HCT116 (cell line): ENCODE measurements at regions not wholly inside any gene's neighbourhood (a gene's known extent, or its start where the extent isn't known, plus 50 kb on each side); places are given as distances from the start of the nearest gene placed in this dataset.

Source experiments
- ATAC-seq: fragments of 200-7000 bp; cut with Tn5 transposase; 2 replicates; pipeline ENCODE4 v1.9.1; 2020; ENCODE audit warnings: mild to moderate bottlenecking, moderate library complexity
- BruUV-seq: library from RNA; stranded (reverse); fragments of 400-500 nt; replicated peaks from 2 replicates; lab custom pipeline; 2021; lab: Mats Ljungman, UMichigan
- CTCF ChIA-PET: fragments of 300-600 bp; sonication (Branson Sonifier 250); formaldehyde crosslinking; loops from one replicate; lab custom pipeline; 2021; ENCODE audit warnings: antibody characterized with exemption; lab: Charles Lee
- POLR2A ChIA-PET: fragments of 300-600, 350-600 bp; sonication (Branson Sonifier 250); formaldehyde crosslinking; loops from one replicate; lab custom pipeline; 2021; ENCODE audit warnings: antibody characterized with exemption; lab: Charles Lee
- RAD21 ChIA-PET, 2 experiments: fragments of 300-600 bp; sonication (Branson Sonifier 250); formaldehyde crosslinking; loops; one replicate each; lab custom pipeline; 2023; ENCODE audit warnings: low total read pairs in 2 of 2; ENCODE audit not compliant: uncharacterized antibody in 2 of 2, unreplicated experiment in 2 of 2, low non-redundant PET in 1 of 2; lab: Charles Lee
- DNase-seq: peaks from one replicate; pipeline ENCODE4 v3.0.0-alpha.2; 2010; ENCODE audit warnings: low read depth, low spot score
- H2AFZ ChIP-seq: fragments of 200-600 bp; shearing (Covaris generic), sonication (generic); 2 replicates; pipeline ENCODE4 v1.6.1; 2017; ENCODE audit warnings: low read depth, mixed run types, mixed read lengths, antibody characterized with exemption, low read length; ENCODE audit not compliant: poor library complexity, severe bottlenecking
- H3K27ac ChIP-seq: 2 replicates; pipeline ENCODE4 v1.5.1; 2012; ENCODE audit warnings: low read depth, low read length
- H3K27me3 ChIP-seq: fragments of 200-600 bp; sonication (generic); 2 replicates; pipeline ENCODE4 v1.6.1; 2016; ENCODE audit warnings: mixed run types, low read length, mixed read lengths; ENCODE audit not compliant: insufficient read depth
- H3K36me3 ChIP-seq, 2 experiments: fragments of 200-500 bp in 1 of 2; fragments of 200-600 bp in 1 of 2; sonication (Bioruptor generic) in 1 of 2; sonication (generic) in 1 of 2; 2 replicates each; pipeline versions ENCODE4 v1.5.1 to v1.6.1; 2014 to 2016; ENCODE audit warnings: low read length in 2 of 2, inconsistent platforms in 1 of 2, mixed read lengths in 1 of 2, mixed run types in 1 of 2; ENCODE audit not compliant: insufficient read depth in 2 of 2, control insufficient read depth in 1 of 2
- H3K4me1 ChIP-seq, 2 experiments: fragments of 200-600 bp in 1 of 2; sonication (generic) in 1 of 2; 2 replicates each; pipeline versions ENCODE4 v1.5.1 to v1.6.1; 2012 to 2017; ENCODE audit warnings: low read length in 2 of 2, inconsistent platforms in 1 of 2, mild to moderate bottlenecking in 1 of 2, mixed read lengths in 1 of 2, mixed run types in 1 of 2, moderate library complexity in 1 of 2; ENCODE audit not compliant: insufficient read depth in 2 of 2, control insufficient read depth in 1 of 2
- H3K4me2 ChIP-seq: fragments of 200-600 bp; sonication (generic); 2 replicates; pipeline ENCODE4 v1.6.1; 2017; ENCODE audit warnings: mixed run types, low read length, mixed read lengths
- H3K4me3 ChIP-seq, 2 experiments: fragments of 200-600 bp in 1 of 2; sonication (generic) in 1 of 2; replicated peaks in 1 of 2; 2 replicates each; pipeline ENCODE4 v1.5.1; 2011 to 2016; ENCODE audit warnings: low read length in 2 of 2, control low read depth in 1 of 2, low read depth in 1 of 2, mild to moderate bottlenecking in 1 of 2, mixed read lengths in 1 of 2, mixed run types in 1 of 2
- H3K79me2 ChIP-seq: fragments of 200-600 bp; sonication (generic); 2 replicates; pipeline ENCODE4 v1.6.1; 2017; ENCODE audit warnings: mild to moderate bottlenecking, mixed run types, low read length, moderate library complexity, mixed read lengths; ENCODE audit not compliant: insufficient read depth
- H3K9ac ChIP-seq: fragments of 200-600 bp; sonication (generic); 2 replicates; pipeline ENCODE4 v1.6.1; 2016; ENCODE audit warnings: low read length, mixed read lengths
- H3K9me2 ChIP-seq: fragments of 200-600 bp; sonication (generic), shearing (Covaris generic); 2 replicates; pipeline ENCODE4 v1.6.1; 2017; ENCODE audit warnings: mixed run types, mild to moderate bottlenecking, moderate library complexity; ENCODE audit not compliant: insufficient read depth
- H3K9me3 ChIP-seq, 2 experiments: fragments of 200-500 bp in 1 of 2; fragments of 200-600 bp in 1 of 2; sonication (Bioruptor generic) in 1 of 2; sonication (generic) in 1 of 2; 2 replicates each; pipeline ENCODE4 v1.6.1; 2014 to 2017; ENCODE audit warnings: low read length in 2 of 2, mixed read lengths in 2 of 2, inconsistent platforms in 1 of 2, low read depth in 1 of 2, mild to moderate bottlenecking in 1 of 2, mixed run types in 1 of 2, moderate library complexity in 1 of 2; ENCODE audit not compliant: control insufficient read depth in 1 of 2, insufficient read depth in 1 of 2
- H4K20me1 ChIP-seq: fragments of 200-600 bp; sonication (generic), shearing (Covaris generic); 2 replicates; pipeline ENCODE4 v1.6.1; 2017; ENCODE audit warnings: mixed run types, mild to moderate bottlenecking, moderate library complexity; ENCODE audit not compliant: insufficient read depth
- ATF3 ChIP-seq: IDR thresholded peaks from 2 replicates; pipeline ENCODE4 v1.6.1; 2012
- CBX3 ChIP-seq: IDR thresholded peaks from 2 replicates; pipeline ENCODE4 v1.6.1; 2012; ENCODE audit warnings: low read depth
- CEBPB ChIP-seq: IDR thresholded peaks from 2 replicates; pipeline ENCODE4 v1.6.1; 2012; ENCODE audit warnings: low read depth
- CTCF ChIP-seq, 3 experiments: fragments of 200-600 bp in 1 of 3; sonication (generic) in 1 of 3; IDR thresholded peaks in 2 of 3; conservative IDR thresholded peaks in 1 of 3; 2 replicates each; pipeline ENCODE4 v1.5.1; 2012 to 2017; ENCODE audit warnings: low read depth in 2 of 3, low read length in 2 of 3, antibody characterized with exemption in 1 of 3, borderline replicate concordance in 1 of 3, control low read depth in 1 of 3, mild to moderate bottlenecking in 1 of 3, mixed read lengths in 1 of 3, mixed run types in 1 of 3, moderate library complexity in 1 of 3; ENCODE audit not compliant: insufficient read depth in 1 of 3
- EGR1 ChIP-seq: IDR thresholded peaks from 2 replicates; pipeline ENCODE4 v1.6.1; 2012; ENCODE audit warnings: low read depth
- ELF1 ChIP-seq: IDR thresholded peaks from 2 replicates; pipeline ENCODE4 v1.6.1; 2012; ENCODE audit warnings: low read depth, borderline replicate concordance
- EZH2phosphoT487 ChIP-seq: fragments of 200-600 bp; IDR thresholded peaks from 2 replicates; pipeline ENCODE4 v1.6.1; 2018; ENCODE audit warnings: antibody characterized with exemption, borderline replicate concordance
- FOSL1 ChIP-seq: IDR thresholded peaks from 2 replicates; pipeline ENCODE4 v1.6.1; 2012; ENCODE audit warnings: low read depth
- POLR2A ChIP-seq: IDR thresholded peaks from 2 replicates; pipeline ENCODE4 v1.7.0; 2011; ENCODE audit warnings: borderline replicate concordance; ENCODE audit not compliant: insufficient read depth, insufficient read length; ENCODE audit errors: extremely low read depth
- POLR2AphosphoS5 ChIP-seq: IDR thresholded peaks from 2 replicates; pipeline ENCODE4 v1.6.1; 2011; ENCODE audit warnings: mild to moderate bottlenecking, low read depth, low read length, moderate library complexity
- RAD21 ChIP-seq: IDR thresholded peaks from 2 replicates; pipeline ENCODE4 v1.6.1; 2012; ENCODE audit warnings: low read depth, mild to moderate bottlenecking
- SIN3A ChIP-seq: IDR thresholded peaks from 2 replicates; pipeline ENCODE4 v1.6.1; 2012; ENCODE audit warnings: low read depth
- SP1 ChIP-seq: IDR thresholded peaks from 2 replicates; pipeline ENCODE4 v1.6.1; 2012; ENCODE audit warnings: low read depth
- SRF ChIP-seq: IDR thresholded peaks from 2 replicates; pipeline ENCODE4 v1.6.1; 2012; ENCODE audit warnings: low read depth
- TCF7L2 ChIP-seq: IDR thresholded peaks from 2 replicates; pipeline ENCODE4 v1.7.0; 2011; ENCODE audit warnings: borderline replicate concordance, inconsistent platforms; ENCODE audit not compliant: insufficient read depth, insufficient read length; ENCODE audit errors: extremely low read depth
- ZNF274 ChIP-seq: fragments of 200-500 bp; sonication (Bioruptor generic); IDR thresholded peaks from 2 replicates; pipeline ENCODE4 v1.6.1; 2014; ENCODE audit warnings: mild to moderate bottlenecking, low read depth, low read length, inconsistent platforms
- intact Hi-C: fragments of 100-400 bp; cut with micrococcal nuclease; formaldehyde crosslinking; loops from 2 replicates; pipeline ENCODE4 v1.10.0; 2022
- TF ChIP-seq, protein P1 (sequence below): IDR thresholded peaks from 2 replicates; pipeline ENCODE4 v1.6.1; 2012
- TF ChIP-seq, protein P2 (sequence below): IDR thresholded peaks from 2 replicates; pipeline ENCODE4 v1.6.1; 2012; ENCODE audit warnings: low read depth

DNA sequence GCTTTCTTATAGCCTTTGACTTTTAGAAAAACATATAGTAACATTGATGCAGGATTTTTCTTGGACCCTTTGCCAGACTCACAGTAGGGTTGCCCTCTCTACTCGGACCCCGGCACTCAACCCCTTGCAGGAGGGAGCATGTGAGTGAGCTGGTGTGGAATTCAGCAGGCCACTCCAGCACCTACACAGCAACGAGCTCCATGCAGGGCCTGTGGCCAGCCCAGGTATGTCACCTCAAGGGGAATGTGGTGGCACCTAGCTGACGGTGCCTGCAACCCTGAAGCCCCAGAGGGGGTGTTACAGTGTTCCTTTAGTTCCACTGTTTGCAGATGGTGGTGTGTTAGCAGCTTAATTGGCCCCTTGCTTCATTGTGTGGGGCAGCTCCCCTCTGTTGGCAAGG, 414.9 kb downstream of the KCNJ2 start:
- no peaks in the 10 kb centered on the region for H3K9me3 ChIP-seq
- no peaks in the 10 kb centered on the region for H4K20me1 ChIP-seq

More for the DNA sequence above, 414.9 kb downstream of the KCNJ2 start:
- Histone ChIP-seq H3K79me2 (no peaks in the 10 kb centered on the region), H3K9me2 (no peaks in the 10 kb centered on the region), H3K4me2 (no peak overlapping the region), H3K4me3 (no peak overlapping the region), H3K27me3 (no peaks in the 10 kb centered on the region), H3K4me1 (no peaks in the 10 kb centered on the region), H2AFZ (no peak overlapping the region), H3K36me3 (no peaks in the 10 kb centered on the region), H3K9ac (no peak overlapping the region), H3K27ac (no peak overlapping the region)
- no TSS peak for BruUV-seq
- DNase-seq (no peak), ATAC-seq (no peak)
- TF ChIP-seq EGR1 = no peak
- TF ChIP-seq ELF1 = no peak
- no peak for TF ChIP-seq CBX3
- TF ChIP-seq TCF7L2 = no peak
- TF ChIP-seq EZH2phosphoT487 = no peak
- TF ChIP-seq SIN3A = no peak
- TF ChIP-seq POLR2A = no peak
- TF ChIP-seq, protein P1, sequence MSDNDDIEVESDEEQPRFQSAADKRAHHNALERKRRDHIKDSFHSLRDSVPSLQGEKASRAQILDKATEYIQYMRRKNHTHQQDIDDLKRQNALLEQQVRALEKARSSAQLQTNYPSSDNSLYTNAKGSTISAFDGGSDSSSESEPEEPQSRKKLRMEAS = no peak
- TF ChIP-seq RAD21 = no peak
- TF ChIP-seq SP1 = no peak
- no peak for TF ChIP-seq SRF
- no peak for TF ChIP-seq FOSL1
- TF ChIP-seq ATF3 = no peak
- no peak for TF ChIP-seq CTCF (IDR thresholded peaks at IDR 0.05 in 2 of 3, conservative IDR thresholded peaks at IDR 0.05 in 1 of 3; ENCODE audit: borderline replicate concordance in 1 of 3, insufficient read depth in 1 of 3, low read depth in 2 of 3, low read length in 2 of 3)
- TF ChIP-seq, protein P2, sequence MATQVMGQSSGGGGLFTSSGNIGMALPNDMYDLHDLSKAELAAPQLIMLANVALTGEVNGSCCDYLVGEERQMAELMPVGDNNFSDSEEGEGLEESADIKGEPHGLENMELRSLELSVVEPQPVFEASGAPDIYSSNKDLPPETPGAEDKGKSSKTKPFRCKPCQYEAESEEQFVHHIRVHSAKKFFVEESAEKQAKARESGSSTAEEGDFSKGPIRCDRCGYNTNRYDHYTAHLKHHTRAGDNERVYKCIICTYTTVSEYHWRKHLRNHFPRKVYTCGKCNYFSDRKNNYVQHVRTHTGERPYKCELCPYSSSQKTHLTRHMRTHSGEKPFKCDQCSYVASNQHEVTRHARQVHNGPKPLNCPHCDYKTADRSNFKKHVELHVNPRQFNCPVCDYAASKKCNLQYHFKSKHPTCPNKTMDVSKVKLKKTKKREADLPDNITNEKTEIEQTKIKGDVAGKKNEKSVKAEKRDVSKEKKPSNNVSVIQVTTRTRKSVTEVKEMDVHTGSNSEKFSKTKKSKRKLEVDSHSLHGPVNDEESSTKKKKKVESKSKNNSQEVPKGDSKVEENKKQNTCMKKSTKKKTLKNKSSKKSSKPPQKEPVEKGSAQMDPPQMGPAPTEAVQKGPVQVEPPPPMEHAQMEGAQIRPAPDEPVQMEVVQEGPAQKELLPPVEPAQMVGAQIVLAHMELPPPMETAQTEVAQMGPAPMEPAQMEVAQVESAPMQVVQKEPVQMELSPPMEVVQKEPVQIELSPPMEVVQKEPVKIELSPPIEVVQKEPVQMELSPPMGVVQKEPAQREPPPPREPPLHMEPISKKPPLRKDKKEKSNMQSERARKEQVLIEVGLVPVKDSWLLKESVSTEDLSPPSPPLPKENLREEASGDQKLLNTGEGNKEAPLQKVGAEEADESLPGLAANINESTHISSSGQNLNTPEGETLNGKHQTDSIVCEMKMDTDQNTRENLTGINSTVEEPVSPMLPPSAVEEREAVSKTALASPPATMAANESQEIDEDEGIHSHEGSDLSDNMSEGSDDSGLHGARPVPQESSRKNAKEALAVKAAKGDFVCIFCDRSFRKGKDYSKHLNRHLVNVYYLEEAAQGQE = no peak
- TF ChIP-seq POLR2AphosphoS5 = no peak
- no peak for TF ChIP-seq CEBPB
- TF ChIP-seq ZNF274 = no peak
- ChIA-PET POLR2A (no interaction called here), CTCF (no interaction called here), RAD21 (no interaction called here)
- intact Hi-C loops = no loop called here
